HEK293 (cell line): ENCODE measurements at regions not wholly inside any gene's neighbourhood (a gene's known extent, or its start where the extent isn't known, plus 50 kb on each side); places are given as distances from the start of the nearest gene placed in this dataset.

Experiments used
- CTCF ChIA-PET: fragments of 350-600 bp; formaldehyde crosslinking; extraction: SDS; loops from one replicate; lab custom pipeline; 2021; ENCODE audit warnings: antibody characterized with exemption; lab: Yijun Ruan, JAX
- POLR2A ChIA-PET: fragments of 300-600 bp; formaldehyde crosslinking; extraction: SDS; loops from one replicate; lab custom pipeline; 2020; ENCODE audit warnings: antibody characterized with exemption, inconsistent platforms; lab: Yijun Ruan, JAX
- H3K27ac ChIP-seq: fragments of 200-500 bp; sonication (Bioruptor generic); 2 replicates; pipeline ENCODE4 v1.5.1; 2014; ENCODE audit warnings: low read depth, low read length, control low read depth, inconsistent platforms; ENCODE audit errors: extremely low read depth
- H3K36me3 ChIP-seq, 2 experiments: fragments of 200-500 bp in 1 of 2; sonication (Bioruptor generic) in 1 of 2; 1 replicate in 1 of 2; 2 replicates in 1 of 2; pipeline ENCODE4 v1.5.1; 2014 to 2017; ENCODE audit warnings: inconsistent platforms in 2 of 2, low read length in 2 of 2; ENCODE audit not compliant: control insufficient read depth in 2 of 2, insufficient read depth in 1 of 2
- H3K4me1 ChIP-seq: fragments of 200-500 bp; sonication (Bioruptor generic); 2 replicates; pipeline ENCODE4 v1.5.1; 2014; ENCODE audit warnings: mild to moderate bottlenecking, low read length, inconsistent platforms; ENCODE audit not compliant: control insufficient read depth, insufficient read depth
- H3K4me3 ChIP-seq: 2 replicates; pipeline ENCODE4 v1.5.1; 2011; ENCODE audit warnings: low read depth, mild to moderate bottlenecking, control low read depth, low read length, moderate library complexity
- H3K9me3 ChIP-seq: fragments of 200-500 bp; sonication (Bioruptor generic); 2 replicates; pipeline ENCODE4 v1.5.1; 2014; ENCODE audit warnings: low read depth, low read length, inconsistent platforms; ENCODE audit not compliant: control insufficient read depth, insufficient read depth
- GLI4 ChIP-seq: fragments of 450-650 bp; formaldehyde crosslinking; IDR thresholded peaks from 2 replicates; pipeline ENCODE4 v1.5.1; 2016; ENCODE audit warnings: missing biosample characterization, missing genetic modification characterization
- KLF9 ChIP-seq: fragments of 450-650 bp; formaldehyde crosslinking; IDR thresholded peaks from 2 replicates; pipeline ENCODE4 v1.5.1; 2016; ENCODE audit warnings: missing biosample characterization, missing genetic modification characterization, low read depth
- OSR2 ChIP-seq: fragments of 450-650 bp; formaldehyde crosslinking; IDR thresholded peaks from 2 replicates; pipeline ENCODE4 v1.5.1; 2016; ENCODE audit warnings: missing biosample characterization, missing genetic modification characterization
- SCRT1 ChIP-seq: fragments of 450-650 bp; formaldehyde crosslinking; IDR thresholded peaks from 2 replicates; pipeline ENCODE4 v1.5.1; 2016; ENCODE audit warnings: missing biosample characterization, missing genetic modification characterization, borderline replicate concordance
- SP2 ChIP-seq: fragments of 450-650 bp; formaldehyde crosslinking; IDR thresholded peaks from 2 replicates; pipeline ENCODE4 v1.5.1; 2016; ENCODE audit warnings: missing biosample characterization, missing genetic modification characterization
- YY1 ChIP-seq: fragments of 450-650 bp; formaldehyde crosslinking; IDR thresholded peaks from 2 replicates; pipeline ENCODE4 v1.5.1; 2018; ENCODE audit warnings: missing biosample characterization, missing genetic modification characterization
- YY2 ChIP-seq: fragments of 450-650 bp; formaldehyde crosslinking; IDR thresholded peaks from 2 replicates; pipeline ENCODE4 v1.5.1; 2016; ENCODE audit warnings: missing biosample characterization, missing genetic modification characterization
- ZBTB1 ChIP-seq: fragments of 450-650 bp; formaldehyde crosslinking; IDR thresholded peaks from 2 replicates; pipeline ENCODE4 v1.5.1; 2016; ENCODE audit warnings: missing biosample characterization, missing genetic modification characterization
- ZBTB20 ChIP-seq: fragments of 450-650 bp; formaldehyde crosslinking; IDR thresholded peaks from 2 replicates; pipeline ENCODE4 v1.5.1; 2016; ENCODE audit warnings: missing biosample characterization, missing genetic modification characterization
- ZBTB21 ChIP-seq: fragments of 450-650 bp; formaldehyde crosslinking; IDR thresholded peaks from 2 replicates; pipeline ENCODE4 v1.5.1; 2017; ENCODE audit warnings: missing biosample characterization, missing genetic modification characterization
- ZEB2 ChIP-seq: fragments of 450-650 bp; formaldehyde crosslinking; IDR thresholded peaks from 2 replicates; pipeline ENCODE4 v1.5.1; 2016; ENCODE audit warnings: missing biosample characterization, missing genetic modification characterization
- ZFP37 ChIP-seq: fragments of 450-650 bp; formaldehyde crosslinking; IDR thresholded peaks from 2 replicates; pipeline ENCODE4 v1.5.1; 2016; ENCODE audit warnings: missing biosample characterization, missing genetic modification characterization
- ZIC2 ChIP-seq: fragments of 450-650 bp; formaldehyde crosslinking; IDR thresholded peaks from 2 replicates; pipeline ENCODE4 v1.5.1; 2016; ENCODE audit warnings: missing biosample characterization, missing genetic modification characterization
- ZNF138 ChIP-seq: fragments of 450-650 bp; formaldehyde crosslinking; IDR thresholded peaks from 2 replicates; pipeline ENCODE4 v1.5.1; 2016; ENCODE audit warnings: missing biosample characterization, missing genetic modification characterization, borderline replicate concordance
- ZNF223 ChIP-seq: fragments of 450-650 bp; formaldehyde crosslinking; IDR thresholded peaks from 2 replicates; pipeline ENCODE4 v1.5.1; 2016; ENCODE audit warnings: missing biosample characterization, missing genetic modification characterization
- ZNF24 ChIP-seq: fragments of 450-650 bp; formaldehyde crosslinking; IDR thresholded peaks from 2 replicates; pipeline ENCODE4 v1.5.1; 2016; ENCODE audit warnings: missing biosample characterization, missing genetic modification characterization
- ZNF274 ChIP-seq, 2 experiments: fragments of 200-500 bp in 1 of 2; fragments of 450-650 bp in 1 of 2; sonication (Bioruptor generic) in 1 of 2; formaldehyde crosslinking in 1 of 2; IDR thresholded peaks; 2 replicates each; pipeline versions ENCODE4 v1.5.1 to v1.6.1; 2014 to 2016; ENCODE audit warnings: borderline replicate concordance in 1 of 2, inconsistent platforms in 1 of 2, low read length in 1 of 2, missing biosample characterization in 1 of 2, missing genetic modification characterization in 1 of 2
- ZNF292 ChIP-seq: fragments of 450-650 bp; formaldehyde crosslinking; IDR thresholded peaks from 2 replicates; pipeline ENCODE4 v1.5.1; 2016; ENCODE audit warnings: low read depth, missing biosample characterization, missing genetic modification characterization, borderline replicate concordance
- ZNF335 ChIP-seq: fragments of 450-650 bp; formaldehyde crosslinking; conservative IDR thresholded peaks from 2 replicates; pipeline ENCODE4 v1.5.1; 2016; ENCODE audit warnings: missing biosample characterization, missing genetic modification characterization
- ZNF48 ChIP-seq: fragments of 450-650 bp; formaldehyde crosslinking; IDR thresholded peaks from 2 replicates; pipeline ENCODE4 v1.5.1; 2016; ENCODE audit warnings: missing biosample characterization, missing genetic modification characterization
- ZNF529 ChIP-seq: fragments of 450-650 bp; formaldehyde crosslinking; IDR thresholded peaks from 2 replicates; pipeline ENCODE4 v1.5.1; 2017; ENCODE audit warnings: missing genetic modification characterization, missing biosample characterization; ENCODE audit not compliant: insufficient replicate concordance
- ZNF548 ChIP-seq: fragments of 450-650 bp; formaldehyde crosslinking; IDR thresholded peaks from 2 replicates; pipeline ENCODE4 v1.5.1; 2016; ENCODE audit warnings: missing biosample characterization, missing genetic modification characterization
- ZNF560 ChIP-seq: fragments of 450-650 bp; formaldehyde crosslinking; IDR thresholded peaks from 2 replicates; pipeline ENCODE4 v1.5.1; 2017; ENCODE audit warnings: missing biosample characterization, missing genetic modification characterization, borderline replicate concordance
- ZNF561 ChIP-seq: fragments of 450-650 bp; IDR thresholded peaks from 2 replicates; pipeline ENCODE4 v1.5.1; 2018; ENCODE audit warnings: missing biosample characterization, missing genetic modification characterization, borderline replicate concordance
- ZNF585B ChIP-seq: fragments of 450-650 bp; formaldehyde crosslinking; IDR thresholded peaks from 2 replicates; pipeline ENCODE4 v1.5.1; 2016; ENCODE audit warnings: missing biosample characterization, missing genetic modification characterization
- ZNF596 ChIP-seq: fragments of 450-650 bp; IDR thresholded peaks from 2 replicates; pipeline ENCODE4 v1.5.0; 2018; ENCODE audit warnings: missing biosample characterization, mild to moderate bottlenecking, missing genetic modification characterization, moderate library complexity
- ZNF600 ChIP-seq: fragments of 450-650 bp; formaldehyde crosslinking; IDR thresholded peaks from 2 replicates; pipeline ENCODE4 v1.5.1; 2016; ENCODE audit warnings: missing biosample characterization, missing genetic modification characterization
- ZNF621 ChIP-seq: fragments of 450-650 bp; formaldehyde crosslinking; IDR thresholded peaks from 2 replicates; pipeline ENCODE4 v1.5.1; 2017; ENCODE audit warnings: missing biosample characterization, missing genetic modification characterization
- ZNF677 ChIP-seq: fragments of 450-650 bp; IDR thresholded peaks from 2 replicates; pipeline ENCODE4 v1.5.0; 2018; ENCODE audit warnings: missing biosample characterization, mild to moderate bottlenecking, missing genetic modification characterization, moderate library complexity
- ZNF701 ChIP-seq: fragments of 450-650 bp; formaldehyde crosslinking; IDR thresholded peaks from 2 replicates; pipeline ENCODE4 v1.5.1; 2016; ENCODE audit warnings: missing biosample characterization, missing genetic modification characterization
- ZNF707 ChIP-seq: fragments of 450-650 bp; formaldehyde crosslinking; IDR thresholded peaks from 2 replicates; pipeline ENCODE4 v1.5.1; 2016; ENCODE audit warnings: missing biosample characterization, missing genetic modification characterization
- ZSCAN23 ChIP-seq: fragments of 450-650 bp; formaldehyde crosslinking; IDR thresholded peaks from 2 replicates; pipeline ENCODE4 v1.5.1; 2016; ENCODE audit warnings: missing biosample characterization, missing genetic modification characterization
- TF ChIP-seq, protein P1 (sequence below): fragments of 450-650 bp; formaldehyde crosslinking; optimal IDR thresholded peaks from 2 replicates; pipeline ENCODE3; 2016; ENCODE audit warnings: missing biosample characterization, mild to moderate bottlenecking, missing genetic modification characterization
- TF ChIP-seq, protein P2 (sequence below): fragments of 450-650 bp; formaldehyde crosslinking; IDR thresholded peaks from 2 replicates; pipeline ENCODE4 v1.5.1; 2016; ENCODE audit warnings: missing biosample characterization, missing genetic modification characterization, borderline replicate concordance
- TF ChIP-seq, protein P3 (sequence below): fragments of 450-650 bp; formaldehyde crosslinking; IDR thresholded peaks from 2 replicates; pipeline ENCODE4 v1.5.1; 2017; ENCODE audit warnings: missing biosample characterization, missing genetic modification characterization

DNA sequence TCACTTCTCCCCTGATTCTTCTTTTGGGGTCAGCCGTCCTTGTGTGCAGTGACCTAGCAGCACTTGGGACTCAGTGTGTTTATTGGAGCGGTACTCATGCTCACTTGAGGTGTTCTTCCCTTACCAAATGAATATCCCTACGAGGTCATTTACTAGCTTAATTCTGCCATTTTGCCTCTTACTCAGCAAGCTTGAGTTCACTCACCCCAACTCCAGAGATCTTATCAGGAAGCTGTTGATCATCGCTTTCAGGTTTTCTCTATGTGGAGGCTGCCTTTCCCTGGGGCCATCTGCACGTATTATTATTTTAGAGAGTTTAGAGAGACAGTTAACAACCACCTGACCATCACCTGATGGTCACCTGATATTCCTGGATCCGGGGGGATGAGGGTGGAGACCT is 1466.0 kb upstream of the GOT2 start:
- ChIA-PET POLR2A (no interaction called here), CTCF (no interaction called here)
- Histone ChIP-seq H3K36me3 (no peaks in the 10 kb centered on the region), H3K9me3 (no peaks in the 10 kb centered on the region), H3K4me1 (no peaks in the 10 kb centered on the region), H3K4me3 (no peak overlapping the region), H3K27ac (no peak overlapping the region)
- no peak for TF ChIP-seq ZNF596
- no peak for TF ChIP-seq ZBTB20
- no peak for TF ChIP-seq ZNF621 (tag by site-specific recombination)
- no peak for TF ChIP-seq ZBTB21 (tag by site-specific recombination)
- no peak for TF ChIP-seq ZNF548
- TF ChIP-seq ZNF561 (tag by site-specific recombination): no peak
- no peak for TF ChIP-seq YY1 (tag by site-specific recombination)
- no peak for TF ChIP-seq SCRT1 (tag by site-specific recombination)
- TF ChIP-seq ZNF707 (tag by site-specific recombination): no peak
- no peak for TF ChIP-seq ZNF48
- TF ChIP-seq ZNF560 (tag by site-specific recombination): no peak
- TF ChIP-seq, protein P1, sequence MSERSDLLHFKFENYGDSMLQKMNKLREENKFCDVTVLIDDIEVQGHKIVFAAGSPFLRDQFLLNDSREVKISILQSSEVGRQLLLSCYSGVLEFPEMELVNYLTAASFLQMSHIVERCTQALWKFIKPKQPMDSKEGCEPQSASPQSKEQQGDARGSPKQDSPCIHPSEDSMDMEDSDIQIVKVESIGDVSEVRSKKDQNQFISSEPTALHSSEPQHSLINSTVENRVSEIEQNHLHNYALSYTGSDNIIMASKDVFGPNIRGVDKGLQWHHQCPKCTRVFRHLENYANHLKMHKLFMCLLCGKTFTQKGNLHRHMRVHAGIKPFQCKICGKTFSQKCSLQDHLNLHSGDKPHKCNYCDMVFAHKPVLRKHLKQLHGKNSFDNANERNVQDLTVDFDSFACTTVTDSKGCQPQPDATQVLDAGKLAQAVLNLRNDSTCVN: no peak
- TF ChIP-seq ZBTB1 (tag by site-specific recombination): no peak
- TF ChIP-seq ZNF585B (tag by site-specific recombination): no peak
- TF ChIP-seq ZNF529 (tag by site-specific recombination): no peak
- TF ChIP-seq YY2 (tag by site-specific recombination): no peak
- TF ChIP-seq GLI4: no peak
- TF ChIP-seq ZNF223 (tag by site-specific recombination): no peak
- no peak for TF ChIP-seq ZFP37 (tag by site-specific recombination)
- TF ChIP-seq ZNF24 (tag by site-specific recombination): no peak

DNA sequence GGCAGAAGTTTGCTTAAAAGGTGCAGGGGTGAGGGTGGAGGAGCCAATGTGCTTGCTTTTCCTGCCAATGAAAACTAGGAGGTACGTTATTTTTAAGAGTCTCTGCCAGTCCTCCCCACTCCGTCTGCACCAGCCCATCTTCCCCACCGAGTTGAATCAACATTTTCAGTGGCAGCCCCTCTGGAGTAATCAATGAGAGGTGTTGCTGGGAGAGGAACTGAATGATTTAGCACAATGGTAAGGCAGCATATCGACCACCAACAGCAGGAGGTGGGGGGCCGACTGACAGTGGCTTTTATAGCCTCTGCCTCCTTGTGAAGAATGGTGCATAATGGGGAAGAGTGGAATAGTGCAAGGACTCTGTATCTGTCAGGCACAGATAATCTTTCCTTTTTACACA is 1465.0 kb upstream of the GOT2 start:
- H3K9me3 ChIP-seq: no peaks in the 10 kb centered on the region

DNA sequence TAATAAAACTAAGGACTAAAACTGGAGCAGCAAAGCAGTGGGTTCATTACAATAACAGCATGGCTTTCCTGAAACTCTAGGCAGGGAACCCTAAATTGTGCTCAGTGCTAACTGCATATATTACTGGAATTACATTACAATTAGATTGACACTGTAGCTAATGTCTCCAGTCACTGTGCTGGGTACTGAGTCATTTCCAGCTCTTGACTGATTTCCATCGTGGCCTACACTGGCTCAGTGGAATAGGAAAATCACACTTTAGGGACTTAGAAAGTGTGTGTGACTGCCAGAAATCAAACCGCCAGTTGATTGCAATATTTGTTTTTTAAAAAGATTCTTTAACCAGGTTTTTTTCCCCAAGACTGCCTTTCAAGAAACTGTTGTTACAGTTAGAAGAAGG is 1447.4 kb upstream of the GOT2 start:
- H3K9me3 ChIP-seq: no peaks in the 10 kb centered on the region
- ChIA-PET CTCF (no interaction called here), POLR2A (no interaction called here)
- no peak overlapping the region for H3K4me3 ChIP-seq
- no peaks in the 10 kb centered on the region for H3K36me3 ChIP-seq
- H3K4me1 ChIP-seq: no peaks in the 10 kb centered on the region
- H3K27ac ChIP-seq: no peak overlapping the region
- TF ChIP-seq SP2 (tag by site-specific recombination): no peak
- no peak for TF ChIP-seq ZNF292
- no peak for TF ChIP-seq OSR2
- TF ChIP-seq, protein P2, sequence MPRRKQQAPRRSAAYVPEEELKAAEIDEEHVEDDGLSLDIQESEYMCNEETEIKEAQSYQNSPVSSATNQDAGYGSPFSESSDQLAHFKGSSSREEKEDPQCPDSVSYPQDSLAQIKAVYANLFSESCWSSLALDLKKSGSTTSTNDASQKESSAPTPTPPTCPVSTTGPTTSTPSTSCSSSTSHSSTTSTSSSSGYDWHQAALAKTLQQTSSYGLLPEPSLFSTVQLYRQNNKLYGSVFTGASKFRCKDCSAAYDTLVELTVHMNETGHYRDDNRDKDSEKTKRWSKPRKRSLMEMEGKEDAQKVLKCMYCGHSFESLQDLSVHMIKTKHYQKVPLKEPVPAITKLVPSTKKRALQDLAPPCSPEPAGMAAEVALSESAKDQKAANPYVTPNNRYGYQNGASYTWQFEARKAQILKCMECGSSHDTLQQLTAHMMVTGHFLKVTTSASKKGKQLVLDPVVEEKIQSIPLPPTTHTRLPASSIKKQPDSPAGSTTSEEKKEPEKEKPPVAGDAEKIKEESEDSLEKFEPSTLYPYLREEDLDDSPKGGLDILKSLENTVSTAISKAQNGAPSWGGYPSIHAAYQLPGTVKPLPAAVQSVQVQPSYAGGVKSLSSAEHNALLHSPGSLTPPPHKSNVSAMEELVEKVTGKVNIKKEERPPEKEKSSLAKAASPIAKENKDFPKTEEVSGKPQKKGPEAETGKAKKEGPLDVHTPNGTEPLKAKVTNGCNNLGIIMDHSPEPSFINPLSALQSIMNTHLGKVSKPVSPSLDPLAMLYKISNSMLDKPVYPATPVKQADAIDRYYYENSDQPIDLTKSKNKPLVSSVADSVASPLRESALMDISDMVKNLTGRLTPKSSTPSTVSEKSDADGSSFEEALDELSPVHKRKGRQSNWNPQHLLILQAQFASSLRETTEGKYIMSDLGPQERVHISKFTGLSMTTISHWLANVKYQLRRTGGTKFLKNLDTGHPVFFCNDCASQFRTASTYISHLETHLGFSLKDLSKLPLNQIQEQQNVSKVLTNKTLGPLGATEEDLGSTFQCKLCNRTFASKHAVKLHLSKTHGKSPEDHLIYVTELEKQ: no peak
- TF ChIP-seq, protein P3, sequence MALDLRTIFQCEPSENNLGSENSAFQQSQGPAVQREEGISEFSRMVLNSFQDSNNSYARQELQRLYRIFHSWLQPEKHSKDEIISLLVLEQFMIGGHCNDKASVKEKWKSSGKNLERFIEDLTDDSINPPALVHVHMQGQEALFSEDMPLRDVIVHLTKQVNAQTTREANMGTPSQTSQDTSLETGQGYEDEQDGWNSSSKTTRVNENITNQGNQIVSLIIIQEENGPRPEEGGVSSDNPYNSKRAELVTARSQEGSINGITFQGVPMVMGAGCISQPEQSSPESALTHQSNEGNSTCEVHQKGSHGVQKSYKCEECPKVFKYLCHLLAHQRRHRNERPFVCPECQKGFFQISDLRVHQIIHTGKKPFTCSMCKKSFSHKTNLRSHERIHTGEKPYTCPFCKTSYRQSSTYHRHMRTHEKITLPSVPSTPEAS: no peak
- no peak for TF ChIP-seq ZSCAN23
- TF ChIP-seq ZNF138 (tag by site-specific recombination): no peak
- TF ChIP-seq ZNF600 (tag by site-specific recombination): no peak

More for the DNA sequence above, 1465.0 kb upstream of the GOT2 start:
- TF ChIP-seq ZNF335 (tag by site-specific recombination) (no peak), ZNF701 (tag by site-specific recombination) (no peak), YY1 (tag by site-specific recombination) (no peak), ZIC2 (tag by site-specific recombination) (no peak), ZEB2 (no peak), ZNF677 (tag by site-specific recombination) (no peak), KLF9 (no peak), ZNF274 (IDR thresholded peaks at IDR 0.05; ENCODE audit: low read length) (no peak), ZNF274 (tag by site-specific recombination; IDR thresholded peaks at IDR 0.05; ENCODE audit: borderline replicate concordance) (no peak)
- H3K36me3 ChIP-seq: no peaks in the 10 kb centered on the region
- H3K4me1 ChIP-seq: no peaks in the 10 kb centered on the region
- H3K4me3 ChIP-seq: no peak overlapping the region
- ChIA-PET POLR2A (no interaction called here), CTCF (no interaction called here)
- no peak overlapping the region for H3K27ac ChIP-seq
